Heart left ventricle (tissue), 13 donors: ENCODE measurements at regions not wholly inside any gene's neighbourhood (a gene's known extent, or its start where the extent isn't known, plus 50 kb on each side); places are given as distances from the start of the nearest gene placed in this dataset.

Experiments
- CTCF ChIP-seq, 12 donors: fragments of 200-600 bp; sonication (generic) in 4 of 12; IDR thresholded peaks; one replicate each; pipeline versions ENCODE4 v1.5.0 to v1.8.0; 2018 to 2022; ENCODE audit warnings: antibody characterized with exemption in 12 of 12, mild to moderate bottlenecking in 5 of 12
- POLR2A ChIP-seq, 2 donors: fragments of 450-650 bp; IDR thresholded peaks; one replicate each; pipeline ENCODE4 v1.6.1; 2017; ENCODE audit warnings: antibody characterized with exemption in 2 of 2, mild to moderate bottlenecking in 2 of 2, moderate library complexity in 2 of 2
- donor health status: ischemic (EF 13 %, LVEDD 7.1; RV severe dilation, severe dysfunction).
- donor health status: DM: no; HTN: yes; CAD: no.
- donor health status: DM: no; HTN: no; CAD: no.
- donor health status: ischemic (EF 25% LVEDD 6.9; RV normal size, moderate dysfunction).
- donor health status: ischemic (EF 25% LVEDD 5.7; RV mildly dilated, moderate dysfunction).
- donor health status: ischemic (EF 35%, LVEDD 5.7; RV mildly dilated, moderate dysfunction).
- donor health status: nonischemic (EF 11% LVEDD 7.7; RV severe dilation, severe dysfunction).
- donor health status: DM: yes; HTN: yes; CAD: no.
- donor health status: PGD.
- donor health status: ischemic (EF 29% LVEDD 5.4; RV normal size, mild dysfunction).
- donor health status: nonischemic (EF 23%, LVEDD 6.1; RV moderate dilation, normal function).

- TF ChIP-seq CTCF (IDR thresholded peaks at IDR 0.05): no peak
- no peak for TF ChIP-seq POLR2A (IDR thresholded peaks at IDR 0.05)
Observed at GRCh38 chr10:120727001-120727400, 124.2 kb upstream of the WDR11 start.
